Uterus (tissue), 3 donors: ENCODE measurements at regions not wholly inside any gene's neighbourhood (a gene's known extent, or its start where the extent isn't known, plus 50 kb on each side); places are given as distances from the start of the nearest gene placed in this dataset.

Experiments used
- DNase-seq, 2 donors: peaks; one replicate each; pipeline ENCODE4 v3.0.0-alpha.2; 2019 to 2020
- H3K27ac ChIP-seq, 2 donors: fragments of 200-600 bp; sonication (generic); 1 replicate in 1 of 2; 2 replicates in 1 of 2; pipeline ENCODE4 v1.5.1; 2016 to 2018
- H3K27me3 ChIP-seq, 2 donors: fragments of 200-600 bp; sonication (generic); one replicate each; pipeline ENCODE4 v1.5.1; 2018 to 2019; ENCODE audit warnings: control low read depth in 1 of 2
- H3K36me3 ChIP-seq, 2 donors: fragments of 200-600 bp; sonication (generic); one replicate each; pipeline ENCODE4 v1.5.1; 2019; ENCODE audit warnings: control low read depth in 1 of 2
- H3K4me1 ChIP-seq, 2 donors: fragments of 200-600 bp; sonication (generic); one replicate each; pipeline ENCODE4 v1.5.1; 2018 to 2019; ENCODE audit warnings: control low read depth in 1 of 2
- H3K4me3 ChIP-seq, 2 donors: fragments of 200-600 bp; sonication (generic); 1 replicate in 1 of 2; 2 replicates in 1 of 2; pipeline ENCODE4 v1.5.1; 2018 to 2019; ENCODE audit warnings: mild to moderate bottlenecking in 1 of 2
- H3K9me3 ChIP-seq, 2 donors: fragments of 200-600 bp; sonication (generic); one replicate each; pipeline ENCODE4 v1.5.1; 2019; ENCODE audit warnings: control low read depth in 1 of 2
- CTCF ChIP-seq, 4 experiments: fragments of 200-600 bp in 2 of 4; fragments of 450-650 bp in 2 of 4; sonication (generic) in 2 of 4; IDR thresholded peaks; one replicate each; pipeline ENCODE4 v1.5.1; 2016 to 2019; ENCODE audit warnings: antibody characterized with exemption in 4 of 4, mild to moderate bottlenecking in 2 of 4, moderate library complexity in 1 of 4
- POLR2A ChIP-seq, 2 donors: fragments of 450-650 bp; IDR thresholded peaks; one replicate each; pipeline ENCODE4 v1.6.1; 2016; ENCODE audit warnings: antibody characterized with exemption in 2 of 2, mild to moderate bottlenecking in 1 of 2, moderate library complexity in 1 of 2
- intact Hi-C: fragments of 100-400 bp; cut with DNase I; formaldehyde crosslinking; loops from one replicate; pipeline ENCODE4 v1.15.1; 2023; ENCODE audit warnings: low total_unique reads
- donor health status: DM: yes; HTN: yes; CAD: no.

GRCh38 chr1:30109853-30110252, 613.5 kb downstream of the MATN1 start:
- Histone ChIP-seq H3K4me3 (no peak overlapping the region), H3K27me3 (no peaks in the 10 kb centered on the region), H3K36me3 (no peaks in the 10 kb centered on the region), H3K9me3 (no peaks in the 10 kb centered on the region), H3K4me1 (no peaks in the 10 kb centered on the region), H3K27ac (no peak overlapping the region)
- no peak for TF ChIP-seq POLR2A (IDR thresholded peaks at IDR 0.05)
- no peak for TF ChIP-seq CTCF (IDR thresholded peaks at IDR 0.05)
- peak; percentile 26 to 51 for DNase-seq
- intact Hi-C loops, result no loop called here

GRCh38 chr1:30108186-30108585, 615.2 kb downstream of the MATN1 start:
- no peaks in the 10 kb centered on the region for H3K4me1 ChIP-seq
- H3K27ac ChIP-seq, result no peak overlapping the region
- no peaks in the 10 kb centered on the region for H3K36me3 ChIP-seq
- H3K27me3 ChIP-seq, result no peaks in the 10 kb centered on the region
- TF ChIP-seq CTCF (IDR thresholded peaks at IDR 0.05) (no peak), POLR2A (IDR thresholded peaks at IDR 0.05) (no peak)
- no peaks in the 10 kb centered on the region for H3K9me3 ChIP-seq
- H3K4me3 ChIP-seq, result no peak overlapping the region
- intact Hi-C loops, result no loop called here
- no peak for DNase-seq

- intact Hi-C loops, result no loop called here
- Histone ChIP-seq H3K9me3 (no peaks in the 10 kb centered on the region), H3K36me3 (no peaks in the 10 kb centered on the region), H3K4me3 (no peak overlapping the region), H3K27me3 (no peaks in the 10 kb centered on the region), H3K27ac (no peak overlapping the region), H3K4me1 (no peaks in the 10 kb centered on the region)
- DNase-seq, result peak; percentile 25 to 34
- peak in 2 of 4 experiments; percentile 36 to 38 for TF ChIP-seq CTCF (IDR thresholded peaks at IDR 0.05)
- no peak for TF ChIP-seq POLR2A (IDR thresholded peaks at IDR 0.05)
Measured at GRCh38 chr1:30106125-30106524, 617.3 kb downstream of the MATN1 start.

GRCh38 chr1:30104551-30104950, 618.8 kb downstream of the MATN1 start:
- intact Hi-C loops, result no loop called here
- TF ChIP-seq CTCF (IDR thresholded peaks at IDR 0.05) (no peak), POLR2A (IDR thresholded peaks at IDR 0.05) (no peak)

GRCh38 chr1:30103708-30104411, 619.5 kb downstream of the MATN1 start:
- Histone ChIP-seq H3K36me3 (no peaks in the 10 kb centered on the region), H3K4me3 (no peak overlapping the region), H3K27ac (no peak overlapping the region), H3K9me3 (no peaks in the 10 kb centered on the region), H3K4me1 (peaks cover 0 to 2% of the 10 kb centered on the region in 2 donors), H3K27me3 (no peaks in the 10 kb centered on the region)
- TF ChIP-seq CTCF (IDR thresholded peaks at IDR 0.05) (no peak), POLR2A (IDR thresholded peaks at IDR 0.05) (no peak)
- DNase-seq, result no peak
- intact Hi-C loops, result no loop called here

More at GRCh38 chr1:30104551-30104950, 618.8 kb downstream of the MATN1 start:
- no peak overlapping the region for H3K27ac ChIP-seq
- H3K27me3 ChIP-seq, result no peaks in the 10 kb centered on the region
- no peaks in the 10 kb centered on the region for H3K9me3 ChIP-seq
- DNase-seq, result no peak
- H3K36me3 ChIP-seq, result no peaks in the 10 kb centered on the region
- H3K4me3 ChIP-seq, result no peak overlapping the region
- H3K4me1 ChIP-seq, result peaks cover 0 to 2% of the 10 kb centered on the region in 2 donors
